H1 (cell line): ENCODE measurements at regions not wholly inside any gene's neighbourhood (a gene's known extent, or its start where the extent isn't known, plus 50 kb on each side); places are given as distances from the start of the nearest gene placed in this dataset.

Experiments
- EGR1 ChIP-seq: IDR thresholded peaks from 2 replicates; pipeline ENCODE4 v1.6.1; 2011; ENCODE audit warnings: low read depth, low read length, borderline replicate concordance

DNA sequence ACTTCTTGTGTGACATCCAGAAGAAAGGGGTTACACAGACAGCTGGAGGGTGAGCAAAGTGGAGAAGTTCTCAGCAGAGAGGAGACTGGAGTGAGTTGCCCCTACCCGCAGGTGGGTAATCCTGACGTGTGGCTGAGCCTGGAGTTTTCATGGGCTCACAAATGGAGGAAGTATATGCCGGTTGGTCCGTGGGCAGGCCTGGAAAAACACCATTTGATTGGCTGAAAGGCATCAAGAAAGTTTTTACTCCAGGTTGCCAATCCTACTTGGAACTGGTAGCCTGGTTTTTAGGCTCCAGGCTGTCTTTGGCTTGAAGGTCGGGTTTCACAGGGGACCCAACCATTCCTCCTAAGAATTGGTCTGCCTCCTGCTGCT lies 1177.4 kb upstream of the LRRTM1 start (continued):
- no peak for TF ChIP-seq EGR1
- TF ChIP-seq, all 59 proteins: peak for 0
